ENCODE measurements at regions not wholly inside any gene's neighbourhood (a gene's known extent, or its start where the extent isn't known, plus 50 kb on each side); places are given as distances from the start of the nearest gene placed in this dataset.
"Not testable (repeated sequence)": the region's sequence is repeated elsewhere in the genome, so short reads cannot be mapped to it uniquely, and the experiment has no call there.

DNA sequence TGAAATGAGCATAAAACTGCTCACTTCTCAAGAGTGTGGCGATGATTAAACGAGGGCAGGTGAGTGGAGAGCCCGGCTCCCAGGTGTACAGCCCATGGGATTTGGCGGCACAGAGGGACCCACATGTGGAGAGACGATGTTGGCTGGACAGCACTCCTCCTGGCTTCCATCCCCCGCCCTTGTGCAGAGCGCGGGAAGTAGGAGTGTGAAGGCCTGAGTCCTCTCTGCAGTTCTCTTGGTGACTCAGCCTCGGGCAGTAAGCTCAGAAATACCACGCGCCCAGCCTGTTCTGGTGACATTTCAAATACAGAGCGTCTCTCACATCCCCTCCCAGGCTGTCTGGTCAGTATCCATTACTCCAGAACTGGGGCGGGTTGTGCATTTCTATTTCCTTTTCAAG lies 94.2 kb upstream of the SRSF6 start:
- no peak for DNase-seq

DNA sequence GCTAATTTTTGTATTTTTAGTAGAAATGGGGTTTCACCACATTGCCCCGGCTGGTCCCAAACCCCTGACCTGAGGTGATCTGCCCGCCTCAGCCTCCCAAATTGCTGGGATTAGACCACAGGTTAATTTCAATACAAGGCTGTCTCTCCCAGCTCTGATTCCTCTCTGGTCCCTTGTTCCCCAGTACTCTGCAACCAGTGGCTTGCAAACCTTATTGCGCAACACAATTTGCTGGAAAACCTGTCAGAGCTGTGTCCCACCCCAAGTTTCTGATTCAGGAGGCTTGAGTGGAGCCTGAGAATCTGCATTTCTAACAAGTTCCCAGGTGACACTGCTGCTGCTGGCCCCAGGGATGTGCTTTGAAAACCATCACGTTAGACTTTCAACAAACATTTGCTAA lies 96.2 kb upstream of the SRSF6 start:
- no peak for DNase-seq

DNA sequence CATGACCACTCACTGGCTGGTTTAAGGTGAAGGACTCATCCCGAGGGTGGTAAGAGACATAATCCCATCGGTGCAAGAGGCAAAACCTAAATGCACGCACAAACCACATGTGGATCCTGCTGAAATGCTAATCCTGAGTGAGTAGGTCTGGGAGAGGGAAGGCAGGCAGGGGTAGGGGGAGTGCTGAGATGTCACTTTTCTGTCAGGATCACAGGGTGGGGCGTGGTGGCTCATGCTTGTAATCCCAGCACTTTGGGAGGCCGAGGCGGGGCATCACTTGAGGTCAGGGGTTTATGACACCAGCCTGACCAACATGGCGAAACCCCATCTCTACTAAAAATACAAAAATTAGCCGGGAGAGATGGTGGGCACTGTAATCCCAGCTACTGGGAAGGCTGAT lies 97.7 kb upstream of the SRSF6 start:
- no peak for DNase-seq

DNA sequence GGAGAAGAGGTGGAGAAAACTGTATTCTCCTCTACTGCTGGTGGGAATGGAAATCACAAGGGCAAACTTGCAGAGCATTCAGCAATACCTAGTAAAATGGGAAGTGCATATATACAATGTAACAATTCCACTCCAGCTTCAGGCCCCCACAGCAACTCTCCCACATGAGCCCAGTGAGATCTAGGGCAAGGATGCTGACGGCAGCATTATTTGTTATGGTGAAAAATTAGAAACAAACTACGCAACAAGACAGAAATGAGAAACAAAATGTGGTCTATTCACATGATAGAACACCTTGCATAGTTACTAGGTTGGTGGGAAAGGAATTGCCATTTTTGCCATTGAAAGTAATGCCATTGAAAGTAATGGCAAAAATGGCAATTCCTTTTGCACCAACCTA lies 98.9 kb upstream of the SRSF6 start:
- DNase-seq, result no peak

- DNase-seq, result no peak
Measured at GRCh38 chr20:43357352-43357751, 100.3 kb upstream of the SRSF6 start.

DNA sequence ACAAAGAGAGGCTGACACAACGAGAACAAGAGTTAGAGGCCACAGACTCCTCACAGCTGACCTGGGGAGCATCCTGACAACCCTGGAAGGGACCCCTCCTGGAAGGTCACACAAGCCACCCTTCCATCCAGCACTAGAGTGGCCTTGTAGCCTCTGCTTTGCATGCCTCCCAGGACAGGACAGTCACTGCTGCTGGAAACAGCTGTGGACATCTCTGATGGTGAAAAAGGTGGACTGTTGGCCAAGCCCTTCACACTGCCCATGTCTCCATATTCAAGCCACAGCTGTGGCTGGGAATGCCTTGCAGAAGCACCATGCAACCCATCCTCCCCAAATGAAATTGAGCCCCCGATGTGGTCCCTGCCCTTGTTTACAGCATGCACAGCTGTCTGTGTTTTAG lies 102.1 kb upstream of the SRSF6 start:
- DNase-seq, result no peak

GRCh38 chr20:43352996-43353395 lies 104.7 kb upstream of the SRSF6 start:
- DNase-seq, result no peak

DNA sequence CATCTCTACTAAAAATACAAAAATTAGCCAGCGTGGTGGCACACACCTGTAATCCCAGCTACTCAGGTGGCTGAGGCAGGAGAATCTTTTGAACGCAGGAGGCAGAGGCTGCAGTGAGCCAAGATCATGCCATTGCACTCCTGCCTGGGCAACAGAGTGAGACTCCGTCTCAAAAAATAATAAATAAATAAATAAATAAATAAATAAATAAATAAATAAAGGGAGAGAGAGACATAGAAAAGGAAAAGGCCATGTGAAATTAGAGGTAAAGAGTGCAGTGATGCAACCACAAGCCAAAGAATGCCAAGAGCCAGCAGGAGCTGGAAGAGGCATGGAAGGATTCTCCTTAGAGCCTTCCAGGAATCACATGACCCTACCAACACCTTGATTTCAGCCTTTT lies 107.0 kb upstream of the SRSF6 start:
- not testable (repeated sequence) for DNase-seq

- DNase-seq, result no peak
Measured at GRCh38 chr20:43349841-43350240, 107.9 kb upstream of the SRSF6 start.

DNA sequence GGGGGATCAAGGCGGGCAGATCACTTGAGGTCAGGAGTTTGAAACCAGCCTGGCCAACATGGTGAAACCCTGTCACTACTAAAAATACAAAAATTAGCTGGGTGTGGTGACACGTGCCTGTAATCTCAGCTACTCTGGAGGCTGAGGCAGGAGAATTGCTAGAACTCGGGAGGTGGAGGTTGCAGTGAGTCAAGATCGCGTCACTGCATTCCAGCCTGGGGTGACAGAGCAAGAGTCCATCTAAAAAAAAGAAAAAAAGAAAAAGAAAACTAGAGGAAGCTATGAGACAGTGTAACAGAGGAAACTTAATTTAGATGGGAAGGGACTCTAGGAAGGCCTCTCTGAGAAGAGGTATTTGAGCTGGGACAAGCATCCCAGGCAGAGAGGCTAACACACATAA lies 109.9 kb upstream of the SRSF6 start:
- DNase-seq, result not testable (repeated sequence)

DNA sequence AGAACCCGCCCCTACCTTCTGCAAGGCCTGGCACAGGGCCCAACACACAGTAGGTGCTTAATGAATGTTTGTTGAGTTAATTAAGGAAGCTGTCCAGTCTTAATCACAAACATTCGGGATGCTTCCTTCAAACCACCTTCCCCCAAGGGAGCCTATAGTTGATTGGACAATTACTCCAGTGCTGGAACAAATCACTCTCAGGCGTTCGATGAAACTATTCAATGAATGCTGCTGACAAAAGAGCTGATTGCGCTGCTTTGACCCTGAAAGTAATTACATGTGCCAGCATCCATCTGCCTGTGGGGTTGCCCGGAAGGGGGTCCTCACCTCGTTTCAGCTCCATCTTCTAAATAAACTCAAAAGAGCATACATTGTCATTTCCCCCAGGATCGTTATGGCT lies 112.0 kb upstream of the SRSF6 start:
- no peak for DNase-seq

DNA sequence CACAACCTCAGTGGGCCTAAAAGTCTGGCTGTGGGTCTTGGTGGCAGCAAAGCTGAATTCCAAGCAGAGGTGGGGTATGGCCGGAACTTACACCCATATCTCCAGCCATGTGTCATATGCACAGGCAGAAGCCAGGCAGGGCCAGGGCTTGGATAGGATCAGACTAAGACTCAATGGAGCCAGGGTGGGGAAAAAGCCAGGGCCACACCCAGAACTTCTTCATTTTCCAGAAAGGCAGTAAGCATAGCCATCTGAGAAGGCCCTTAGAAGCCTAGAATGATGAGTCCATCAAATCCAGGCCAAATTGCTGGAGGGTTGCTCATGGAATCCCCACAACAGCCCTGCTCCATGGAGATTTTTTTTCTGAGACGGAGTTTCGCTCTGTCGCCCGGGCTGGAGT lies 116.2 kb upstream of the SRSF6 start:
- DNase-seq, result no peak

DNA sequence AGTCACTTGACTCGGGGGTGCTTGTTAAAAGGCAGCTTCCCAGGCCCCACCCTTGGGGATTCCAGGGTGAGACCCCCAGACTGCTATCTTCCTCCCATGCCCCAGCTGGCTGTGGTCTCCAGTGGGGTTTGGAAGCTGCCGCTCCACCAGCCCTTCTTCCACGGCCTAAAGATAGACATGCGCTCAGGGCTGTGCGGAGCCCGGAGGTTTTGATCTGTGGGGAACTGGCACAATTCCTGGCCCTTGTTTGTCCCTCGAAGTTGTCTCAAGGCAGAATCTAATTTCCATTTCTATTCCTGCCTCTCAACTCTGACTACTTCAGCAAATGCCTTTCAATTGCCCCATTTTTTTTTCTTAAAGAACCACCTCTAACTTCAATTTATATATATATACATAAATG lies 120.7 kb upstream of the SRSF6 start:
- DNase-seq, result no peak

- no peak for DNase-seq
Measured at GRCh38 chr20:43334080-43334479, 123.6 kb upstream of the SRSF6 start.

DNA sequence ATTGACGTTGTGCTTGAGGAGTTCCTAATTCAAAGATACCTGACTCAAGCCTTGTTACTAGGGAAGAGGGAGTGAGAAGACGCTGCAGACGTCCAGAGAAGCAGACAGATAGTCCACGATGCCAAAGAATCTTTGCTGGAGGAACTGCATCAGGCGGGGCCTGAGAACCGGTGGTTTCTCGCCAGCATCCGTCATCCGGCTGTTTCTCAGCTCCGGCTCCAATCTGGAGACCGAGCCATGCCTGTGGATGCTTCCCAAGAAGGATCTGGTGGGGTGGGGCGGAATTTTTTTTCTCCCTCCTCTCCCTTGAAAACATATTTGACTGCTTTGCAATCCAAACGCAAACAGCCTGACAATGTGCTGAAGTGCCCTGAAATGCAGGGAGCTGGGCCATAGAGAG lies 125.8 kb upstream of the SRSF6 start:
- DNase-seq, result no peak

GRCh38 chr20:43328697-43329096 lies 129.0 kb upstream of the SRSF6 start:
- no peak for DNase-seq

DNA sequence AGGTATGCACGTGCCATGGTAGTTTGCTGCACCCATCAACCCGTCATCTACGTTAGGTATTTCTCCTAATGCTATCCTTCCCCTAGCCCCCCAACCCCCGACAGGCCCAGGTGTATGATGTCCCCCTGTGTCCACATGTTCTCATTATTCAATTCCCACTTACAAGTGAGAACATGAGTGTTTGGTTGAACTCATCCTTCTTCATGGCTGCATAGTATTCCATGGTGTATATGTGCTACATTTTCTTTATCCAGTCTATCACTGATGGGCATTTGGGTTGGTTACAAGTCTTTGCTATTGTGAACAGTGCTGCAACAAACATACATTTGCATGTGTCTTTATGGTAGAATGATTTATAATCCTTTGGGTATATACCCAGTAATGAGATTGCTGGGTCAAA lies 130.5 kb upstream of the SRSF6 start:
- not testable (repeated sequence) for DNase-seq

GRCh38 chr20:43325926-43326325 lies 131.8 kb upstream of the SRSF6 start:
- DNase-seq, result no peak

GRCh38 chr20:43323592-43323991 lies 133.9 kb upstream of the PTPRT start:
- DNase-seq, result no peak

DNA sequence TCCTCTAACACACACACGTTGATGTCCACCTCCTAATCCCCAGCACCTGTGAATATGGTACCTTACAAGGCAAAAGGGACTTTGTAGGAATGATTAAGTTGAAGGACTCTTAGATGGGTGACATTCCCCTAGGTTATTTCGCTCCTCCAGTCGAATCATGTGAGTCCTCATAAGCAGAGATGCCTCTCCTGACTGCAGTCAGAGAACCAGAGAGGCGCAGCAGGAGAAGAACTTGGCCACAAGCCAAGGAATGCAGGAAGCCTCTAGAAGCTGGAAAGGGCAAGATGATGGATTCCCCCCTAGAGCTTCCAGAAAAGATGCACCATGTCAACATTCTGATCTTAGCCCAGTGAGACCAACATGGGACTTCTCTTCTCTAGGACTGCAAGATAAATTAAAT lies 133.1 kb upstream of the PTPRT start:
- DNase-seq, result peak in 1 of 2 experiments; percentile 9

- DNase-seq, result no peak
Measured at GRCh38 chr20:43320536-43320935, 130.8 kb upstream of the PTPRT start.

DNA sequence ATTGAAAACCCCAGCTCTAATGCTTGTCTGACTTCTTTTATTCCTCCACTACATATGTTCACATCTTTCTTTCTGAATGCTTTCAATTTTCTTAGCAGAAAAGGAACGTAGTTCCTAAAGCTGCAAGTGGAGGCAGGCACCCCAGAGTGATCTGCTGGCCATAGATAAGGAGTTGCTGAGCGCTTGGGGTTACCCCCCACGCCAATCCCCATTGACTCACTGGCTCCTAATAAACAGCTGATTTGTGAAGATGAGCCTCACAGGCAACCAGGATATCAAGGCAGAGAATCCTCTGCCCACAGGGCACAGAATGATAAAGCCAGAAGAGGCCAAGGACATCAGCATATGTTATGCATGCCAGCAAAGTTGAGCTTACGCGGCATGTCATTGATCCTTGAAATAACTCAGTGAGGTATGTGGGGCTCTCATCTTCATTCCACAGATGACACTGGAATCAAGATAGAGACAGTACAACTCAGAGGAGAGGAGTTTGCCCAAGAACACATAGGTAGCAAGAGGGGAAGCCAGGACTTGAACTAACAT lies 129.1 kb upstream of the PTPRT start:
- DNase-seq, result no peak

DNA sequence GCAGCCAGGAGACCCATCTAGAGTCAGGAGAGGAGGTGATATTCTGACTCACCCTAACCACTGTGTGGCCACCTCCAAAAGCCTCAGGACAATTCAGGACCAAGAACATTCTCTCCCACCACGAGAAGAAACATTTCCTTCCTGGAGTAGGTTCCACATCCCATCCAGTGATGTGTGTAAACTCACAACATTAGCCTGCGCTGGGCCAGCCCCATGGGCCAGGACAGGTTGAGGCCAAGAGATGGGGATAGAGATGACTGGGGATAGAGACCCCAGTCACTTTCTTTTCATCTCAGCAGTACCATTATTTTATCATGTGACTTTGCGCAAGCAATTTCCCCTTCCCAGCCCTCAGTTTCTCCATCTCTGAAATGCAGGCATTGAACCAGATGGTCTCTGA lies 126.6 kb upstream of the PTPRT start:
- no peak for DNase-seq

DNA sequence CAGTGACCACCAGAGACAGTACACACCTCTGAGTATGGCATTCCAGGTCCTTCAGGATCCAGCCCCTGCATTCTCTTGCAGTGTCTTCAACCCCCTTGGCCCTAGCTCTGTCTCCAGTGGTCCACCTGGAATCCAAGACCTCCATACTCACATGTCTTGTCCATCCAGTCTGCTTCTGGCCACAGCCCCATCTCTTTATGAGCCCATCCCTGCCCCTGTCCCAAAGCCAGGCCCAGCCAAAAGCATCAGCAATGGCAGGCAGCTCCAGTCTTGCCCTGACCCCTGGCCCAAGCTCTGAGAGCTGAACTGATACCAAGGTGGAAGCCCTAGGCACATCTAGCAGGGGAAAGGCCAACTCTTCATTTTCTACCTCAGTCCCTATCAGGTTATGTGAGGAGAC lies 119.6 kb upstream of the PTPRT start:
- no peak for DNase-seq

DNA sequence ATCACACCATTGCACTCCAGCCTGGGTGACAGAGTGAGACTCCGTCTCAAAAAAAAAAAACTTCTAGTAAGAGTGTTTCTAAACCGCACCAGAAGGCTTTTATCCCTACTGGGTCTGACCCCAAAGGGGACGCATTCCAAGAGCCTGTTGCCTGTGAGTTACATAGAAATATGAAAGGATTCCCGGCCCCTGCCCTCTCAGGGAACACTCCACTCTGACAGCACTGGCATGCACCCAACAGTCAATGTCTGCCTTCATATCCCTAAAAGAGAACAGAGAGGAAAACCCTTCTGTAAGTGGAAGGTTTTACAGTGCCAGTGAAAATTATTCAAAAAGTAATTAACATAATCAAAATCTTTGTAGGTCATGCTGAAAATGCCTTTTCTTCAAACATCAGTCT lies 117.1 kb upstream of the PTPRT start:
- no peak for DNase-seq

- DNase-seq, result no peak
Measured at GRCh38 chr20:43305749-43306148, 116.0 kb upstream of the PTPRT start.

Data from NCI-H446 (cell line).